Gastrocnemius medialis (tissue), 4 donors: ENCODE measurements at regions not wholly inside any gene's neighbourhood (a gene's known extent, or its start where the extent isn't known, plus 50 kb on each side); places are given as distances from the start of the nearest gene placed in this dataset.

Experiments
- ATAC-seq, 2 donors: fragments of 150-250 bp; one replicate each; pipeline ENCODE4 v1.9.1; 2016
- DNase-seq, 2 donors: peaks; one replicate each; pipeline ENCODE4 v3.0.0-alpha.2; 2019
- H3K27ac ChIP-seq, 4 donors: fragments of 200-600 bp; sonication (generic); 1 replicate in 1 of 4; 2 replicates in 3 of 4; pipeline ENCODE4 v1.5.1; 2016 to 2018; ENCODE audit warnings: mild to moderate bottlenecking in 2 of 4, moderate library complexity in 1 of 4
- H3K27me3 ChIP-seq, 3 donors: fragments of 200-600 bp; sonication (generic) in 2 of 3; 1 replicate in 1 of 3; 2 replicates in 2 of 3; pipeline versions ENCODE4 v1.5.1 to v1.6.0; 2016 to 2019; ENCODE audit warnings: mild to moderate bottlenecking in 1 of 3, moderate library complexity in 1 of 3
- H3K36me3 ChIP-seq, 2 donors: fragments of 200-600 bp; sonication (generic) in 1 of 2; one replicate each; pipeline ENCODE4 v1.5.1; 2017 to 2018
- H3K4me1 ChIP-seq, 2 donors: fragments of 200-600 bp; sonication (generic) in 1 of 2; one replicate each; pipeline ENCODE4 v1.5.1; 2016 to 2017; ENCODE audit warnings: mild to moderate bottlenecking in 2 of 2
- H3K4me3 ChIP-seq, 4 donors: fragments of 200-600 bp; sonication (generic) in 3 of 4; 1 replicate in 1 of 4; 2 replicates in 3 of 4; pipeline ENCODE4 v1.5.1; 2016 to 2019; ENCODE audit warnings: mild to moderate bottlenecking in 2 of 4
- H3K9me3 ChIP-seq, 3 donors: fragments of 200-600 bp; sonication (generic) in 2 of 3; 1 replicate in 1 of 3; 2 replicates in 2 of 3; pipeline ENCODE4 v1.5.1; 2016 to 2019
- CTCF ChIP-seq, 5 experiments: fragments of 450-650 bp in 3 of 5; fragments of 200-600 bp in 2 of 5; sonication (generic) in 2 of 5; IDR thresholded peaks in 4 of 5; conservative IDR thresholded peaks in 1 of 5; 1 replicate in 4 of 5; 2 replicates in 1 of 5; pipeline ENCODE4 v1.5.1; 2016 to 2019; ENCODE audit warnings: antibody characterized with exemption in 5 of 5, mild to moderate bottlenecking in 3 of 5, moderate library complexity in 3 of 5
- POLR2A ChIP-seq, 2 donors: fragments of 450-650 bp; IDR thresholded peaks; one replicate each; pipeline ENCODE4 v1.6.1; 2017; ENCODE audit warnings: antibody characterized with exemption in 2 of 2, mild to moderate bottlenecking in 2 of 2, moderate library complexity in 2 of 2
- in situ Hi-C, 4 donors: fragments of 200-750 bp; cut with MboI; loops; one replicate each; pipeline versions ENCODE4 v1.15.0 to v1.8.0; 2017; ENCODE audit warnings: low sequenced_read_pairs in 4 of 4
- intact Hi-C: fragments of 100-400 bp; cut with DNase I; formaldehyde crosslinking; loops from one replicate; pipeline ENCODE4 v1.15.1; 2023; ENCODE audit warnings: low total_unique reads

GRCh38 chr10:108167766-108168165 is 1003.3 kb upstream of the SORCS1 start:
- in situ Hi-C loops (no loop called here), intact Hi-C loops (no loop called here)
- TF ChIP-seq POLR2A (IDR thresholded peaks at IDR 0.05) (no peak), CTCF (IDR thresholded peaks at IDR 0.05 in 4 of 5, conservative IDR thresholded peaks at IDR 0.05 in 1 of 5) (no peak)
- Histone ChIP-seq H3K9me3 (no peaks in the 10 kb centered on the region), H3K27me3 (no peaks in the 10 kb centered on the region), H3K27ac (no peak overlapping the region), H3K4me1 (no peaks in the 10 kb centered on the region), H3K36me3 (no peaks in the 10 kb centered on the region), H3K4me3 (no peak overlapping the region)
- ATAC-seq (no peak), DNase-seq (no peak)

GRCh38 chr10:108166401-108166800 is 1001.9 kb upstream of the SORCS1 start:
- DNase-seq = no peak
- ATAC-seq = no peak
- in situ Hi-C loops (no loop called here), intact Hi-C loops (no loop called here)
- TF ChIP-seq CTCF (IDR thresholded peaks at IDR 0.05 in 4 of 5, conservative IDR thresholded peaks at IDR 0.05 in 1 of 5) = no peak
- no peak overlapping the region for H3K4me3 ChIP-seq
- no peaks in the 10 kb centered on the region for H3K36me3 ChIP-seq
- H3K9me3 ChIP-seq = no peaks in the 10 kb centered on the region
- no peaks in the 10 kb centered on the region for H3K27me3 ChIP-seq
- H3K27ac ChIP-seq = no peak overlapping the region
- H3K4me1 ChIP-seq = no peaks in the 10 kb centered on the region

- H3K36me3 ChIP-seq = no peaks in the 10 kb centered on the region
- no peak overlapping the region for H3K4me3 ChIP-seq
- H3K4me1 ChIP-seq = no peaks in the 10 kb centered on the region
- H3K9me3 ChIP-seq = no peaks in the 10 kb centered on the region
- ATAC-seq = no peak
- DNase-seq = no peak
- no peak overlapping the region for H3K27ac ChIP-seq
- intact Hi-C loops = no loop called here
- H3K27me3 ChIP-seq = no peaks in the 10 kb centered on the region
- in situ Hi-C loops = no loop called here
- no peak for TF ChIP-seq POLR2A (IDR thresholded peaks at IDR 0.05)
- TF ChIP-seq CTCF (IDR thresholded peaks at IDR 0.05 in 4 of 5, conservative IDR thresholded peaks at IDR 0.05 in 1 of 5) = no peak
These were observed 982.8 kb upstream of the SORCS1 start for GRCh38 chr10:108147346-108147745.

GRCh38 chr10:108141064-108141463 is 976.6 kb upstream of the SORCS1 start:
- in situ Hi-C loops = no loop called here

More at GRCh38 chr10:108141064-108141463, 976.6 kb upstream of the SORCS1 start:
- Histone ChIP-seq H3K27me3 (no peaks in the 10 kb centered on the region), H3K27ac (no peak overlapping the region), H3K9me3 (no peaks in the 10 kb centered on the region), H3K4me3 (no peak overlapping the region), H3K36me3 (no peaks in the 10 kb centered on the region), H3K4me1 (no peaks in the 10 kb centered on the region)
- DNase-seq (no peak), ATAC-seq (no peak)
- intact Hi-C loops = no loop called here
- no peak for TF ChIP-seq CTCF (IDR thresholded peaks at IDR 0.05 in 4 of 5, conservative IDR thresholded peaks at IDR 0.05 in 1 of 5)
- no peak for TF ChIP-seq POLR2A (IDR thresholded peaks at IDR 0.05)
